Osteocyte (in vitro differentiated cells): ENCODE measurements at regions not wholly inside any gene's neighbourhood (a gene's known extent, or its start where the extent isn't known, plus 50 kb on each side); places are given as distances from the start of the nearest gene placed in this dataset.

Experiments used
- DNase-seq: peaks from one replicate; pipeline ENCODE4 v3.0.0; 2021; ENCODE audit warnings: mixed read lengths; ENCODE audit not compliant: unreplicated experiment; ENCODE audit errors: extremely low spot score
- H3K27ac Mint-ChIP-seq: one replicate; pipeline ENCODE4 v1.8.0; 2021; ENCODE audit warnings: mild to moderate bottlenecking, mixed read lengths; ENCODE audit not compliant: unreplicated experiment
- H3K27me3 Mint-ChIP-seq: one replicate; pipeline ENCODE4 v1.8.0; 2021; ENCODE audit warnings: mixed read lengths; ENCODE audit not compliant: unreplicated experiment
- H3K36me3 Mint-ChIP-seq: one replicate; pipeline ENCODE4 v1.8.0; 2021; ENCODE audit warnings: mixed read lengths; ENCODE audit not compliant: unreplicated experiment
- H3K4me1 Mint-ChIP-seq: one replicate; pipeline ENCODE4 v1.8.0; 2021; ENCODE audit warnings: mixed read lengths; ENCODE audit not compliant: unreplicated experiment
- H3K4me3 Mint-ChIP-seq: one replicate; pipeline ENCODE4 v1.8.0; 2021; ENCODE audit warnings: mild to moderate bottlenecking, moderate library complexity, mixed read lengths; ENCODE audit not compliant: unreplicated experiment
- H3K9me3 Mint-ChIP-seq: one replicate; pipeline ENCODE4 v1.8.0; 2021; ENCODE audit warnings: mixed read lengths; ENCODE audit not compliant: unreplicated experiment
- CTCF ChIP-seq: fragments of 200-600 bp; sonication (generic); IDR thresholded peaks from 2 replicates; pipeline ENCODE4 v1.5.0; 2021; ENCODE audit warnings: antibody characterized with exemption, mild to moderate bottlenecking, moderate library complexity

- Mint-ChIP-seq H3K36me3 (no peaks in the 10 kb centered on the region), H3K9me3 (peaks cover 16% of the 10 kb centered on the region), H3K4me1 (no peaks in the 10 kb centered on the region), H3K27me3 (no peaks in the 10 kb centered on the region), H3K27ac (no peak overlapping the region), H3K4me3 (no peak overlapping the region)
- TF ChIP-seq CTCF: no peak
- DNase-seq: no peak
Measured at GRCh38 chr2:116211719-116212118, 1602.8 kb upstream of the DDX18 start.

- DNase-seq: no peak
- H3K27me3 Mint-ChIP-seq: no peaks in the 10 kb centered on the region
- no peak for TF ChIP-seq CTCF
- H3K4me3 Mint-ChIP-seq: no peak overlapping the region
- H3K36me3 Mint-ChIP-seq: no peaks in the 10 kb centered on the region
- H3K27ac Mint-ChIP-seq: no peak overlapping the region
- H3K9me3 Mint-ChIP-seq: peaks cover 39% of the 10 kb centered on the region
- H3K4me1 Mint-ChIP-seq: no peaks in the 10 kb centered on the region
Measured at GRCh38 chr2:116222793-116223192, 1591.7 kb upstream of the DDX18 start.

GRCh38 chr2:116223912-116224311 is 1590.6 kb upstream of the DDX18 start:
- H3K4me1 Mint-ChIP-seq: no peaks in the 10 kb centered on the region
- H3K9me3 Mint-ChIP-seq: peaks cover 50% of the 10 kb centered on the region
- H3K4me3 Mint-ChIP-seq: no peak overlapping the region
- H3K36me3 Mint-ChIP-seq: no peaks in the 10 kb centered on the region
- H3K27me3 Mint-ChIP-seq: no peaks in the 10 kb centered on the region
- H3K27ac Mint-ChIP-seq: no peak overlapping the region
- no peak for TF ChIP-seq CTCF
- DNase-seq: no peak

- H3K36me3 Mint-ChIP-seq: no peaks in the 10 kb centered on the region
- H3K27ac Mint-ChIP-seq: no peak overlapping the region
- no peak for DNase-seq
- TF ChIP-seq CTCF: no peak
- H3K27me3 Mint-ChIP-seq: no peaks in the 10 kb centered on the region
- no peak overlapping the region for H3K4me3 Mint-ChIP-seq
- H3K9me3 Mint-ChIP-seq: peaks cover 56% of the 10 kb centered on the region
- no peaks in the 10 kb centered on the region for H3K4me1 Mint-ChIP-seq
Measured at GRCh38 chr2:116224610-116225009, 1589.9 kb upstream of the DDX18 start.

DNA sequence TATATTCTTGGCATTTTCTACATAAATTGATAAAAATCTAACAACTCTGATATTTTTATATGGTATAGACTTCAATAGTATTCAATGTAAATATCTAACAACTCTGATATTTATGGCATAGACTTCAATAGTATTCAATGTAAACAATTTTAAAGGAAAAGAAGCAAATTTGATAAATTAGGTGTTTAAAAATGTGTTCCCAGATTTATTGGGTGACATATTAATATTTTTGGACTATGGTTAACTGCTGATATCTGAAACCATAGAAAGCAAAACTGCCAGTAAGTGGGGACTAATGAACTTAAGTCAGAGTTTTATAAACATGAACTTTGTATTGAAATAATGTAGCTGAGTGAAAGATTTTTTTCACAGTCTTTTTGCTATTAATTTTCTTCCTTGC is 1576.0 kb upstream of the DDX18 start:
- TF ChIP-seq CTCF: no peak
- Mint-ChIP-seq H3K36me3 (no peaks in the 10 kb centered on the region), H3K4me1 (no peaks in the 10 kb centered on the region), H3K27ac (no peak overlapping the region), H3K4me3 (no peak overlapping the region), H3K27me3 (no peaks in the 10 kb centered on the region), H3K9me3 (peaks cover 34% of the 10 kb centered on the region)
- no peak for DNase-seq
